GM12878 (cell line): ENCODE measurements at regions not wholly inside any gene's neighbourhood (a gene's known extent, or its start where the extent isn't known, plus 50 kb on each side); places are given as distances from the start of the nearest gene placed in this dataset.

ENCODE experiments used
- ATAC-seq: fragments of 200-7000 bp; cut with Tn5 transposase; 3 replicates; pipeline ENCODE4 v1.9.1; 2020; ENCODE audit warnings: mild to moderate bottlenecking, moderate library complexity
- BruUV-seq: library from RNA; stranded (reverse); fragments of 400-500 nt; replicated peaks from 2 replicates; lab custom pipeline; 2021; lab: Mats Ljungman, UMichigan
- CTCF ChIA-PET: fragments of 300-600 bp; sonication (Branson Sonifier 250); formaldehyde crosslinking; extraction: SDS; loops from one replicate; lab custom pipeline; 2021; ENCODE audit warnings: inconsistent platforms; lab: Yijun Ruan, JAX
- POLR2A ChIA-PET: fragments of 350-600 bp; formaldehyde crosslinking; extraction: SDS; loops from one replicate; lab custom pipeline; 2021; ENCODE audit warnings: inconsistent platforms; lab: Charles Lee
- RAD21 ChIA-PET: fragments of 300-600 bp; sonication (Branson Sonifier 250); formaldehyde crosslinking; loops from one replicate; lab custom pipeline; 2023; ENCODE audit warnings: antibody characterized with exemption; ENCODE audit not compliant: unreplicated experiment; lab: Charles Lee
- SMC1A ChIA-PET: fragments of 300-600 bp; sonication (Branson Sonifier 250); formaldehyde crosslinking; loops from one replicate; lab custom pipeline; 2023; ENCODE audit not compliant: unreplicated experiment, uncharacterized antibody; lab: Charles Lee
- DNase-seq: peaks from one replicate; pipeline ENCODE4 v3.0.0-alpha.2; 2011; ENCODE audit warnings: low read depth, low spot score
- FAIRE-seq: peaks from 3 replicates; lab custom pipeline; 2011; peaks lifted over from hg19 to GRCh38; lab: Jason Lieb, UNC
- H2AFZ ChIP-seq: 2 replicates; pipeline ENCODE4 v1.6.0; 2011; ENCODE audit warnings: low read depth, low read length, control low read depth; ENCODE audit not compliant: control insufficient read depth
- H3K27ac ChIP-seq: 2 replicates; pipeline ENCODE4 v1.5.1; 2011; ENCODE audit warnings: control low read depth; ENCODE audit not compliant: control insufficient read depth, insufficient read depth
- H3K27me3 ChIP-seq, 2 experiments: replicated peaks in 1 of 2; 2 replicates each; pipeline versions ENCODE4 v1.6.0 to v1.6.1; 2011; ENCODE audit warnings: low read length in 1 of 2; ENCODE audit not compliant: control insufficient read depth in 2 of 2, insufficient read depth in 2 of 2
- H3K36me3 ChIP-seq, 2 experiments: 2 replicates each; pipeline ENCODE4 v1.5.1; 2011; ENCODE audit warnings: low read length in 1 of 2; ENCODE audit not compliant: control insufficient read depth in 2 of 2, insufficient read depth in 2 of 2
- H3K4me1 ChIP-seq: 2 replicates; pipeline ENCODE4 v1.6.1; 2011; ENCODE audit warnings: mild to moderate bottlenecking, low read length, moderate library complexity, mixed read lengths; ENCODE audit not compliant: control insufficient read depth, insufficient read depth
- H3K4me2 ChIP-seq: 2 replicates; pipeline ENCODE4 v1.6.0; 2011; ENCODE audit warnings: control low read depth; ENCODE audit not compliant: control insufficient read depth, insufficient read depth
- H3K4me3 ChIP-seq: fragments of 200-600 bp; sonication (generic); 2 replicates; pipeline ENCODE4 v1.5.1; 2016
- H3K79me2 ChIP-seq: 2 replicates; pipeline ENCODE4 v1.6.0; 2011; ENCODE audit warnings: low read length; ENCODE audit not compliant: control insufficient read depth, insufficient read depth
- H3K9ac ChIP-seq: 2 replicates; pipeline ENCODE4 v1.8.0; 2011; ENCODE audit warnings: low read length, control low read depth, mixed read lengths; ENCODE audit not compliant: control insufficient read depth, insufficient read depth
- H3K9me3 ChIP-seq: replicated peaks from 3 replicates; pipeline ENCODE4 v1.5.1; 2011; ENCODE audit warnings: mild to moderate bottlenecking, low read length; ENCODE audit not compliant: control insufficient read depth, insufficient read depth
- H4K20me1 ChIP-seq: 2 replicates; pipeline ENCODE4 v1.6.0; 2011; ENCODE audit not compliant: control insufficient read depth, insufficient read depth
- ESRRA ChIP-seq: IDR thresholded peaks from 2 replicates; pipeline ENCODE4 v1.6.1; 2012; ENCODE audit warnings: mild to moderate bottlenecking, low read length, improper control_type of control experiment
- POU2F2 ChIP-seq: IDR thresholded peaks from 3 replicates; pipeline ENCODE4 v1.6.1; 2011; ENCODE audit warnings: low read depth, mild to moderate bottlenecking, low read length, borderline replicate concordance
- SMC3 ChIP-seq: IDR thresholded peaks from 2 replicates; pipeline ENCODE4 v1.6.1; 2011; ENCODE audit warnings: low read length, improper control_type of control experiment, borderline replicate concordance
- TCF7 ChIP-seq: IDR thresholded peaks from 2 replicates; pipeline ENCODE4 v1.6.1; 2014; ENCODE audit warnings: antibody characterized with exemption, borderline replicate concordance
- ZNF217 ChIP-seq: fragments of 450-650 bp; IDR thresholded peaks from 2 replicates; pipeline ENCODE4 v1.6.1; 2017; ENCODE audit warnings: antibody characterized with exemption, mild to moderate bottlenecking
- WGBS: methylation state at CpG from one replicate; pipeline ENCODE4 v1.1.6; 2016; ENCODE audit warnings: low lambda C conversion rate; ENCODE audit not compliant: insufficient replicate concordance, insufficient coverage; ENCODE audit errors: missing lambda C conversion rate; 5-methylcytosine and 5-hydroxymethylcytosine counted together
- in situ Hi-C: fragments of 300-500 bp; cut with MboI; formaldehyde crosslinking; loops from 9 replicates; pipeline ENCODE4 v1.14.3; 2018; ENCODE audit warnings: mixed read lengths
- intact Hi-C: fragments of 100-400 bp; cut with micrococcal nuclease; formaldehyde crosslinking; loops from one replicate; pipeline ENCODE4 v1.14.2; 2022; ENCODE audit not compliant: unreplicated experiment
- TF ChIP-seq, protein P1 (sequence below): IDR thresholded peaks from 2 replicates; pipeline ENCODE4 v1.6.1; 2011; ENCODE audit warnings: mild to moderate bottlenecking, low read depth, low read length, moderate library complexity; ENCODE audit not compliant: insufficient replicate concordance
- TF ChIP-seq, protein P2 (sequence below): fragments of 450-650 bp; IDR thresholded peaks from 2 replicates; pipeline ENCODE4 v1.6.1; 2018; ENCODE audit warnings: mild to moderate bottlenecking, low read depth, moderate library complexity; ENCODE audit not compliant: partially characterized antibody

DNA sequence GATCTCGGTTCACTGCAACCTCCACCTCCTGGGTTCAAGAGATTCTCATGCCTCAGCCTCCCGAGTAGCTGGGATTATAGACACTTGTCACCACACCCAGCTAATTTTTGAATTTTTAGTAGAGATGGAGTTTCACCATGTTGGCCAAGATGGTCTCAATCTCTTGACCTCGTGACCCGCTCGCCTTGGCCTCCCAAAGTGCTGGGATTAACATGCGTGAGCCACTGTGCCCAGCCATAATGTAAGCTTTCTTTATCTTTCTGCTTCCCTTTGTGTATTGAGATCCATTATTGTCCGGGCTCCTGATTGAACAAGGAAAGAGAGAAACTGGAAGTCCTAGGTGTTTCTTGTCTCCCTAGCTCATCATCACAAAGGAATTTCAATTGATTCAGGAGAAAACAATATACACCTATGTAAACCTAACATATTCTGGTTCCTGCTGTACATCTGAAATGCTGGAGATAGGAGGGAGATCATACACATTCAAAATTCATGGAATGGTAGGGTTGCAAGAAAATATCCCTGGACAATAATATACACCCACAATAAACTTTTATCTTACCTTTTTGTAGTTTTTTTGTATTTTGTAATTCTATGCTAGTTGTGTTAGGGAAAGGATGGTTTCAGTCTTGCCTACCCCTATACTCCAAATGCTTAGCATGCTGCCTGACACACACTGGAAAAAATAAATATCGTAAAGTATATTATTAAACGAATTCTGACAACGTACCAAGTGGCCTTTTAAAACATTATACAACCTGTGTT is 194.4 kb upstream of the HS3ST1 start:
- H4K20me1 ChIP-seq, result no peaks in the 10 kb centered on the region
- H3K27me3 ChIP-seq, result no peaks in the 10 kb centered on the region
- H3K36me3 ChIP-seq, result no peaks in the 10 kb centered on the region
- FAIRE-seq (no peak), DNase-seq (no peak), ATAC-seq (no peak)
- CTCF ChIA-PET, result interaction anchor here (0.8 to 1.8 kb wide), 5 partner anchors 36 to 206 kb away, joined by 4 to 5 read pairs (median 5); no protein-coding TSS in a partner anchor
- intact Hi-C loops, result no loop called here
- no peaks in the 10 kb centered on the region for H3K79me2 ChIP-seq
- POLR2A ChIA-PET, result no interaction called here
- H2AFZ ChIP-seq, result no peak overlapping the region
- in situ Hi-C loops, result no loop called here
- RAD21 ChIA-PET, result interaction anchor here (1.1 to 2.1 kb wide), 4 partner anchors 48 to 199 kb away, joined by 3 to 7 read pairs (median 4); no protein-coding TSS in a partner anchor
- 35% methylated on average over 10 of the region's 10 CpGs for WGBS
- no peak overlapping the region for H3K4me2 ChIP-seq
- no peak overlapping the region for H3K27ac ChIP-seq
- no TSS peak for BruUV-seq
- SMC1A ChIA-PET, result interaction anchor here (0.8 to 1.6 kb wide), 3 partner anchors 9 to 130 kb away, joined by 3 read pairs; no protein-coding TSS in a partner anchor
- H3K9ac ChIP-seq, result no peak overlapping the region
- TF ChIP-seq TCF7, result no peak
- no peak for TF ChIP-seq ESRRA
- TF ChIP-seq, protein P1, sequence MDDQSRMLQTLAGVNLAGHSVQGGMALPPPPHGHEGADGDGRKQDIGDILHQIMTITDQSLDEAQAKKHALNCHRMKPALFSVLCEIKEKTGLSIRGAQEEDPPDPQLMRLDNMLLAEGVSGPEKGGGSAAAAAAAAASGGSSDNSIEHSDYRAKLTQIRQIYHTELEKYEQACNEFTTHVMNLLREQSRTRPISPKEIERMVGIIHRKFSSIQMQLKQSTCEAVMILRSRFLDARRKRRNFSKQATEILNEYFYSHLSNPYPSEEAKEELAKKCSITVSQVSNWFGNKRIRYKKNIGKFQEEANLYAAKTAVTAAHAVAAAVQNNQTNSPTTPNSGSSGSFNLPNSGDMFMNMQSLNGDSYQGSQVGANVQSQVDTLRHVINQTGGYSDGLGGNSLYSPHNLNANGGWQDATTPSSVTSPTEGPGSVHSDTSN, result no peak
- TF ChIP-seq, protein P2, sequence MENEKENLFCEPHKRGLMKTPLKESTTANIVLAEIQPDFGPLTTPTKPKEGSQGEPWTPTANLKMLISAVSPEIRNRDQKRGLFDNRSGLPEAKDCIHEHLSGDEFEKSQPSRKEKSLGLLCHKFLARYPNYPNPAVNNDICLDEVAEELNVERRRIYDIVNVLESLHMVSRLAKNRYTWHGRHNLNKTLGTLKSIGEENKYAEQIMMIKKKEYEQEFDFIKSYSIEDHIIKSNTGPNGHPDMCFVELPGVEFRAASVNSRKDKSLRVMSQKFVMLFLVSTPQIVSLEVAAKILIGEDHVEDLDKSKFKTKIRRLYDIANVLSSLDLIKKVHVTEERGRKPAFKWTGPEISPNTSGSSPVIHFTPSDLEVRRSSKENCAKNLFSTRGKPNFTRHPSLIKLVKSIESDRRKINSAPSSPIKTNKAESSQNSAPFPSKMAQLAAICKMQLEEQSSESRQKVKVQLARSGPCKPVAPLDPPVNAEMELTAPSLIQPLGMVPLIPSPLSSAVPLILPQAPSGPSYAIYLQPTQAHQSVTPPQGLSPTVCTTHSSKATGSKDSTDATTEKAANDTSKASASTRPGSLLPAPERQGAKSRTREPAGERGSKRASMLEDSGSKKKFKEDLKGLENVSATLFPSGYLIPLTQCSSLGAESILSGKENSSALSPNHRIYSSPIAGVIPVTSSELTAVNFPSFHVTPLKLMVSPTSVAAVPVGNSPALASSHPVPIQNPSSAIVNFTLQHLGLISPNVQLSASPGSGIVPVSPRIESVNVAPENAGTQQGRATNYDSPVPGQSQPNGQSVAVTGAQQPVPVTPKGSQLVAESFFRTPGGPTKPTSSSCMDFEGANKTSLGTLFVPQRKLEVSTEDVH, result no peak
- TF ChIP-seq ZNF217, result no peak
- no peak for TF ChIP-seq POU2F2
- no peak for TF ChIP-seq SMC3
- no peaks in the 10 kb centered on the region for H3K4me1 ChIP-seq
- no peaks in the 10 kb centered on the region for H3K9me3 ChIP-seq
- H3K4me3 ChIP-seq, result no peak overlapping the region
